HCT116 (cell line): ENCODE measurements at regions not wholly inside any gene's neighbourhood (a gene's known extent, or its start where the extent isn't known, plus 50 kb on each side); places are given as distances from the start of the nearest gene placed in this dataset.

Experiments
- ATAC-seq: fragments of 200-7000 bp; cut with Tn5 transposase; 2 replicates; pipeline ENCODE4 v1.9.1; 2020; ENCODE audit warnings: mild to moderate bottlenecking, moderate library complexity
- BruUV-seq: library from RNA; stranded (reverse); fragments of 400-500 nt; replicated peaks from 2 replicates; lab custom pipeline; 2021; lab: Mats Ljungman, UMichigan
- CTCF ChIA-PET: fragments of 300-600 bp; sonication (Branson Sonifier 250); formaldehyde crosslinking; loops from one replicate; lab custom pipeline; 2021; ENCODE audit warnings: antibody characterized with exemption; lab: Charles Lee
- POLR2A ChIA-PET: fragments of 300-600, 350-600 bp; sonication (Branson Sonifier 250); formaldehyde crosslinking; loops from one replicate; lab custom pipeline; 2021; ENCODE audit warnings: antibody characterized with exemption; lab: Charles Lee
- RAD21 ChIA-PET, 2 experiments: fragments of 300-600 bp; sonication (Branson Sonifier 250); formaldehyde crosslinking; loops; one replicate each; lab custom pipeline; 2023; ENCODE audit warnings: low total read pairs in 2 of 2; ENCODE audit not compliant: uncharacterized antibody in 2 of 2, unreplicated experiment in 2 of 2, low non-redundant PET in 1 of 2; lab: Charles Lee
- DNase-seq: peaks from one replicate; pipeline ENCODE4 v3.0.0-alpha.2; 2010; ENCODE audit warnings: low read depth, low spot score
- H2AFZ ChIP-seq: fragments of 200-600 bp; shearing (Covaris generic), sonication (generic); 2 replicates; pipeline ENCODE4 v1.6.1; 2017; ENCODE audit warnings: low read depth, mixed run types, mixed read lengths, antibody characterized with exemption, low read length; ENCODE audit not compliant: poor library complexity, severe bottlenecking
- H3K27ac ChIP-seq: 2 replicates; pipeline ENCODE4 v1.5.1; 2012; ENCODE audit warnings: low read depth, low read length
- H3K27me3 ChIP-seq: fragments of 200-600 bp; sonication (generic); 2 replicates; pipeline ENCODE4 v1.6.1; 2016; ENCODE audit warnings: mixed run types, low read length, mixed read lengths; ENCODE audit not compliant: insufficient read depth
- H3K36me3 ChIP-seq, 2 experiments: fragments of 200-500 bp in 1 of 2; fragments of 200-600 bp in 1 of 2; sonication (Bioruptor generic) in 1 of 2; sonication (generic) in 1 of 2; 2 replicates each; pipeline versions ENCODE4 v1.5.1 to v1.6.1; 2014 to 2016; ENCODE audit warnings: low read length in 2 of 2, inconsistent platforms in 1 of 2, mixed read lengths in 1 of 2, mixed run types in 1 of 2; ENCODE audit not compliant: insufficient read depth in 2 of 2, control insufficient read depth in 1 of 2
- H3K4me1 ChIP-seq, 2 experiments: fragments of 200-600 bp in 1 of 2; sonication (generic) in 1 of 2; 2 replicates each; pipeline versions ENCODE4 v1.5.1 to v1.6.1; 2012 to 2017; ENCODE audit warnings: low read length in 2 of 2, inconsistent platforms in 1 of 2, mild to moderate bottlenecking in 1 of 2, mixed read lengths in 1 of 2, mixed run types in 1 of 2, moderate library complexity in 1 of 2; ENCODE audit not compliant: insufficient read depth in 2 of 2, control insufficient read depth in 1 of 2
- H3K4me2 ChIP-seq: fragments of 200-600 bp; sonication (generic); 2 replicates; pipeline ENCODE4 v1.6.1; 2017; ENCODE audit warnings: mixed run types, low read length, mixed read lengths
- H3K4me3 ChIP-seq, 2 experiments: fragments of 200-600 bp in 1 of 2; sonication (generic) in 1 of 2; replicated peaks in 1 of 2; 2 replicates each; pipeline ENCODE4 v1.5.1; 2011 to 2016; ENCODE audit warnings: low read length in 2 of 2, control low read depth in 1 of 2, low read depth in 1 of 2, mild to moderate bottlenecking in 1 of 2, mixed read lengths in 1 of 2, mixed run types in 1 of 2
- H3K79me2 ChIP-seq: fragments of 200-600 bp; sonication (generic); 2 replicates; pipeline ENCODE4 v1.6.1; 2017; ENCODE audit warnings: mild to moderate bottlenecking, mixed run types, low read length, moderate library complexity, mixed read lengths; ENCODE audit not compliant: insufficient read depth
- H3K9ac ChIP-seq: fragments of 200-600 bp; sonication (generic); 2 replicates; pipeline ENCODE4 v1.6.1; 2016; ENCODE audit warnings: low read length, mixed read lengths
- H3K9me2 ChIP-seq: fragments of 200-600 bp; sonication (generic), shearing (Covaris generic); 2 replicates; pipeline ENCODE4 v1.6.1; 2017; ENCODE audit warnings: mixed run types, mild to moderate bottlenecking, moderate library complexity; ENCODE audit not compliant: insufficient read depth
- H3K9me3 ChIP-seq, 2 experiments: fragments of 200-500 bp in 1 of 2; fragments of 200-600 bp in 1 of 2; sonication (Bioruptor generic) in 1 of 2; sonication (generic) in 1 of 2; 2 replicates each; pipeline ENCODE4 v1.6.1; 2014 to 2017; ENCODE audit warnings: low read length in 2 of 2, mixed read lengths in 2 of 2, inconsistent platforms in 1 of 2, low read depth in 1 of 2, mild to moderate bottlenecking in 1 of 2, mixed run types in 1 of 2, moderate library complexity in 1 of 2; ENCODE audit not compliant: control insufficient read depth in 1 of 2, insufficient read depth in 1 of 2
- H4K20me1 ChIP-seq: fragments of 200-600 bp; sonication (generic), shearing (Covaris generic); 2 replicates; pipeline ENCODE4 v1.6.1; 2017; ENCODE audit warnings: mixed run types, mild to moderate bottlenecking, moderate library complexity; ENCODE audit not compliant: insufficient read depth
- ATF3 ChIP-seq: IDR thresholded peaks from 2 replicates; pipeline ENCODE4 v1.6.1; 2012
- CBX3 ChIP-seq: IDR thresholded peaks from 2 replicates; pipeline ENCODE4 v1.6.1; 2012; ENCODE audit warnings: low read depth
- CEBPB ChIP-seq: IDR thresholded peaks from 2 replicates; pipeline ENCODE4 v1.6.1; 2012; ENCODE audit warnings: low read depth
- CTCF ChIP-seq, 3 experiments: fragments of 200-600 bp in 1 of 3; sonication (generic) in 1 of 3; IDR thresholded peaks in 2 of 3; conservative IDR thresholded peaks in 1 of 3; 2 replicates each; pipeline ENCODE4 v1.5.1; 2012 to 2017; ENCODE audit warnings: low read depth in 2 of 3, low read length in 2 of 3, antibody characterized with exemption in 1 of 3, borderline replicate concordance in 1 of 3, control low read depth in 1 of 3, mild to moderate bottlenecking in 1 of 3, mixed read lengths in 1 of 3, mixed run types in 1 of 3, moderate library complexity in 1 of 3; ENCODE audit not compliant: insufficient read depth in 1 of 3
- ELF1 ChIP-seq: IDR thresholded peaks from 2 replicates; pipeline ENCODE4 v1.6.1; 2012; ENCODE audit warnings: low read depth, borderline replicate concordance
- FOSL1 ChIP-seq: IDR thresholded peaks from 2 replicates; pipeline ENCODE4 v1.6.1; 2012; ENCODE audit warnings: low read depth
- JUND ChIP-seq: IDR thresholded peaks from 2 replicates; pipeline ENCODE4 v1.6.1; 2012
- MAX ChIP-seq: IDR thresholded peaks from 2 replicates; pipeline ENCODE4 v1.6.1; 2012
- POLR2AphosphoS5 ChIP-seq: IDR thresholded peaks from 2 replicates; pipeline ENCODE4 v1.6.1; 2011; ENCODE audit warnings: mild to moderate bottlenecking, low read depth, low read length, moderate library complexity
- RAD21 ChIP-seq: IDR thresholded peaks from 2 replicates; pipeline ENCODE4 v1.6.1; 2012; ENCODE audit warnings: low read depth, mild to moderate bottlenecking
- SRF ChIP-seq: IDR thresholded peaks from 2 replicates; pipeline ENCODE4 v1.6.1; 2012; ENCODE audit warnings: low read depth
- TCF7L2 ChIP-seq: IDR thresholded peaks from 2 replicates; pipeline ENCODE4 v1.7.0; 2011; ENCODE audit warnings: borderline replicate concordance, inconsistent platforms; ENCODE audit not compliant: insufficient read depth, insufficient read length; ENCODE audit errors: extremely low read depth
- YY1 ChIP-seq: IDR thresholded peaks from 2 replicates; pipeline ENCODE4 v1.6.1; 2011; ENCODE audit warnings: low read length, low read depth, moderate library complexity, mild to moderate bottlenecking; ENCODE audit not compliant: insufficient replicate concordance; ENCODE audit errors: extremely low read depth
- ZNF274 ChIP-seq: fragments of 200-500 bp; sonication (Bioruptor generic); IDR thresholded peaks from 2 replicates; pipeline ENCODE4 v1.6.1; 2014; ENCODE audit warnings: mild to moderate bottlenecking, low read depth, low read length, inconsistent platforms
- intact Hi-C: fragments of 100-400 bp; cut with micrococcal nuclease; formaldehyde crosslinking; loops from 2 replicates; pipeline ENCODE4 v1.10.0; 2022
- TF ChIP-seq, protein P1 (sequence below): IDR thresholded peaks from 2 replicates; pipeline ENCODE4 v1.6.1; 2011; ENCODE audit warnings: mild to moderate bottlenecking, low read length, moderate library complexity; ENCODE audit not compliant: insufficient replicate concordance; ENCODE audit errors: extremely low read depth

GRCh38 chr5:34563269-34563668 is 92.9 kb upstream of the RAI14 start:
- CTCF ChIA-PET = no interaction called here
- no peaks in the 10 kb centered on the region for H3K36me3 ChIP-seq
- RAD21 ChIA-PET = no interaction called here
- no peak overlapping the region for H3K4me3 ChIP-seq
- ATAC-seq (no peak), DNase-seq (no peak)
- BruUV-seq = no TSS peak
- no peak overlapping the region for H3K27ac ChIP-seq
- H3K79me2 ChIP-seq = no peaks in the 10 kb centered on the region
- no peaks in the 10 kb centered on the region for H3K9me2 ChIP-seq
- intact Hi-C loops = no loop called here
- H3K4me2 ChIP-seq = no peak overlapping the region
- no peaks in the 10 kb centered on the region for H3K27me3 ChIP-seq
- H3K9ac ChIP-seq = no peak overlapping the region
- POLR2A ChIA-PET = no interaction called here
- TF ChIP-seq ELF1 (no peak), ZNF274 (no peak), SRF (no peak), FOSL1 (no peak), CTCF (IDR thresholded peaks at IDR 0.05 in 2 of 3, conservative IDR thresholded peaks at IDR 0.05 in 1 of 3; ENCODE audit: borderline replicate concordance in 1 of 3, insufficient read depth in 1 of 3, low read depth in 2 of 3, low read length in 2 of 3) (no peak)
- TF ChIP-seq, all 23 proteins: peak for 0
- no peaks in the 10 kb centered on the region for H3K9me3 ChIP-seq
- H2AFZ ChIP-seq = no peak overlapping the region
- H4K20me1 ChIP-seq = no peaks in the 10 kb centered on the region
- no peaks in the 10 kb centered on the region for H3K4me1 ChIP-seq

DNA sequence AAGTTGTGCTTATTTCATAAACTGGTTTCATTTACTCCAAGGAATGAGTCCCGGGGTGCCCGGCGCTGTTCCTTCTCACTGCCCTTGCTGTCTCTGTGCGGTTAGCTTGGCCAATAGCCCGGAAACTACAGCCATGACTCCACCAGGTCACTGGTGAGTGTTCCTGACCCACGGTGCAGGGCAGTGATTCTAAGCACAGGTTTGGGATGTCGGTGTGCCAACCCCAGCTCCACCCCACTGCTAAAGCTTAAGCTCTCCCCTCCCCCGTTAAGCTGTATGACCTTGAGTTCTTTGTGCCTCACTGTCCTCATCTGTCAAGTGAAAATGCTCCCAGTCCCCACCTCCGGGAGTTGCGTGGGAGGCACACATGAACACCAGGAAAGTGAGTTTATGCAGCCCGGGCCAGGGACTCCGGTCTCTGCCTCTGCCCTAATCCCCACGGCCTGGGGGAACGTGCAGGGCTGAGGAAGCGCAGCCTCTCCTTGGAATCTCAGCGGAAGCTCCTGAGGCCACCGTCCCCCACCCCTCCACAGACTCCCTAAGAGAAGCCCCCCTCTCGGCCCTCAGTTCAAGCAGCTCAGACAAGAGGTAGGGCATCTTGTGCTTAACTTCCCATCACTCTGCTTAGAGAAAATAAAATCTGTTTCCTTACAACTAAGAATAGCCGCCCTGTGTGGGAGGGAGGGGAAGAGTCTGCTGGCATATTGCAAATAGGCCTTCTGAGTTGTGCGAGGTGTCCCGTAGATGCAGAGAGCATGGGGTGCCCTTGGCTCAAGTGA is 92.0 kb upstream of the RAI14 start:
- CTCF ChIA-PET = no interaction called here
- Histone ChIP-seq H3K27ac (no peak overlapping the region), H4K20me1 (no peaks in the 10 kb centered on the region), H3K4me3 (no peak overlapping the region), H3K9ac (no peak overlapping the region), H3K9me2 (no peaks in the 10 kb centered on the region), H3K36me3 (no peaks in the 10 kb centered on the region), H3K4me2 (no peak overlapping the region), H3K9me3 (no peaks in the 10 kb centered on the region), H2AFZ (no peak overlapping the region), H3K27me3 (no peaks in the 10 kb centered on the region), H3K79me2 (no peaks in the 10 kb centered on the region), H3K4me1 (no peaks in the 10 kb centered on the region)
- RAD21 ChIA-PET = no interaction called here
- ATAC-seq (no peak), DNase-seq (no peak)
- no TSS peak for BruUV-seq
- POLR2A ChIA-PET = no interaction called here
- intact Hi-C loops = no loop called here
- TF ChIP-seq, protein P1, sequence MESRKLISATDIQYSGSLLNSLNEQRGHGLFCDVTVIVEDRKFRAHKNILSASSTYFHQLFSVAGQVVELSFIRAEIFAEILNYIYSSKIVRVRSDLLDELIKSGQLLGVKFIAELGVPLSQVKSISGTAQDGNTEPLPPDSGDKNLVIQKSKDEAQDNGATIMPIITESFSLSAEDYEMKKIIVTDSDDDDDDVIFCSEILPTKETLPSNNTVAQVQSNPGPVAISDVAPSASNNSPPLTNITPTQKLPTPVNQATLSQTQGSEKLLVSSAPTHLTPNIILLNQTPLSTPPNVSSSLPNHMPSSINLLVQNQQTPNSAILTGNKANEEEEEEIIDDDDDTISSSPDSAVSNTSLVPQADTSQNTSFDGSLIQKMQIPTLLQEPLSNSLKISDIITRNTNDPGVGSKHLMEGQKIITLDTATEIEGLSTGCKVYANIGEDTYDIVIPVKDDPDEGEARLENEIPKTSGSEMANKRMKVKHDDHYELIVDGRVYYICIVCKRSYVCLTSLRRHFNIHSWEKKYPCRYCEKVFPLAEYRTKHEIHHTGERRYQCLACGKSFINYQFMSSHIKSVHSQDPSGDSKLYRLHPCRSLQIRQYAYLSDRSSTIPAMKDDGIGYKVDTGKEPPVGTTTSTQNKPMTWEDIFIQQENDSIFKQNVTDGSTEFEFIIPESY = no peak
- no peak for TF ChIP-seq POLR2AphosphoS5
- no peak for TF ChIP-seq TCF7L2
- no peak for TF ChIP-seq CEBPB
- no peak for TF ChIP-seq YY1
- TF ChIP-seq RAD21 = no peak
- no peak for TF ChIP-seq CBX3
- no peak for TF ChIP-seq MAX
- TF ChIP-seq JUND = no peak
- no peak for TF ChIP-seq ATF3
